NCI-H128 (cell line): ENCODE measurements at regions not wholly inside any gene's neighbourhood (a gene's known extent, or its start where the extent isn't known, plus 50 kb on each side); places are given as distances from the start of the nearest gene placed in this dataset.

Source experiments
- DNase-seq: peaks from one replicate; lab custom pipeline; 2025; ENCODE audit not compliant: unreplicated experiment; lab: John Stamatoyannopoulos, UW

- DNase-seq, result peak; percentile 35
Measured at GRCh38 chr3:30258426-30259392, 347.7 kb upstream of the TGFBR2 start.

- DNase-seq, result no peak
Measured at GRCh38 chr3:30259730-30260129, 346.7 kb upstream of the TGFBR2 start.

- no peak for DNase-seq
Measured at GRCh38 chr3:30260762-30261161, 345.6 kb upstream of the TGFBR2 start.

- DNase-seq, result no peak
Measured at GRCh38 chr3:30263238-30263924, 343.0 kb upstream of the TGFBR2 start.

- DNase-seq, result no peak
Measured at GRCh38 chr3:30263925-30264313, 342.5 kb upstream of the TGFBR2 start.

- no peak for DNase-seq
Measured at GRCh38 chr3:30266524-30266923, 339.9 kb upstream of the TGFBR2 start.

- no peak for DNase-seq
Measured at GRCh38 chr3:30268288-30268687, 338.1 kb upstream of the TGFBR2 start.

GRCh38 chr3:30269751-30270445 is 336.5 kb upstream of the TGFBR2 start:
- DNase-seq, result no peak

GRCh38 chr3:30271781-30272180 is 334.6 kb upstream of the TGFBR2 start:
- no peak for DNase-seq

GRCh38 chr3:30273304-30274072 is 332.9 kb upstream of the TGFBR2 start:
- no peak for DNase-seq

GRCh38 chr3:30277494-30277893 is 328.9 kb upstream of the TGFBR2 start:
- DNase-seq, result no peak

GRCh38 chr3:30281526-30281925 is 324.9 kb upstream of the TGFBR2 start:
- no peak for DNase-seq

- DNase-seq, result no peak
Measured at GRCh38 chr3:30282154-30282696, 324.2 kb upstream of the TGFBR2 start.

GRCh38 chr3:30285188-30286006 is 321.0 kb upstream of the TGFBR2 start:
- no peak for DNase-seq

GRCh38 chr3:30286007-30286669 is 320.3 kb upstream of the TGFBR2 start:
- DNase-seq, result no peak

GRCh38 chr3:30286811-30287210 is 319.6 kb upstream of the TGFBR2 start:
- no peak for DNase-seq

GRCh38 chr3:30288830-30289229 is 317.6 kb upstream of the TGFBR2 start:
- no peak for DNase-seq

GRCh38 chr3:30289324-30289723 is 317.1 kb upstream of the TGFBR2 start:
- no peak for DNase-seq

- no peak for DNase-seq
Measured at GRCh38 chr3:30289766-30290165, 316.6 kb upstream of the TGFBR2 start.
